Stimulated activated naive CD8-positive, alpha-beta T cell treated with anti-CD3 and anti-CD28 coated beads, Interleukin-15, amount 100 ng/mL, for 72 hours (primary cell): ENCODE measurements at regions not wholly inside any gene's neighbourhood (a gene's known extent, or its start where the extent isn't known, plus 50 kb on each side); places are given as distances from the start of the nearest gene placed in this dataset.
"Not testable (repeated sequence)": the region's sequence is repeated elsewhere in the genome, so short reads cannot be mapped to it uniquely, and the experiment has no call there.

Experiments
- ATAC-seq: fragments of 150-1000 bp; cut with Tn5 transposase; 2 replicates; pipeline ENCODE4 v1.10.0; 2021; ENCODE audit warnings: mild to moderate bottlenecking, moderate library complexity
- DNase-seq, 2 donors: peaks; one replicate each; pipeline ENCODE4 v3.0.0; 2021 to 2022
- H3K27ac Mint-ChIP-seq, 2 donors: one replicate each; pipeline ENCODE4 v1.8.0; 2022; ENCODE audit warnings: mild to moderate bottlenecking in 2 of 2, mixed read lengths in 2 of 2, moderate library complexity in 2 of 2
- H3K27me3 Mint-ChIP-seq: one replicate; pipeline ENCODE4 v1.8.0; 2022; ENCODE audit warnings: mixed read lengths
- H3K4me1 Mint-ChIP-seq: one replicate; pipeline ENCODE4 v1.8.0; 2022; ENCODE audit warnings: mild to moderate bottlenecking, mixed read lengths
- H3K4me3 Mint-ChIP-seq, 2 donors: one replicate each; pipeline ENCODE4 v1.8.0; 2022; ENCODE audit warnings: mild to moderate bottlenecking in 2 of 2, mixed read lengths in 2 of 2, moderate library complexity in 1 of 2
- H3K9me3 Mint-ChIP-seq, 2 donors: one replicate each; pipeline ENCODE4 v1.8.0; 2022; ENCODE audit warnings: mixed read lengths in 2 of 2

- no peak overlapping the region for H3K4me3 Mint-ChIP-seq
- no peak for ATAC-seq
Measured at GRCh38 chr1:2952992-2953391, 68.3 kb upstream of the ACTRT2 start.

GRCh38 chr1:2953688-2954285 is 67.5 kb upstream of the ACTRT2 start:
- no peak overlapping the region for H3K4me3 Mint-ChIP-seq
- H3K27ac Mint-ChIP-seq = no peak overlapping the region
- no peaks in the 10 kb centered on the region for H3K4me1 Mint-ChIP-seq
- H3K9me3 Mint-ChIP-seq = peaks cover 39 to 55% of the 10 kb centered on the region in 2 donors
- DNase-seq (no peak), ATAC-seq (no peak)
- no peaks in the 10 kb centered on the region for H3K27me3 Mint-ChIP-seq

More at GRCh38 chr1:2952992-2953391, 68.3 kb upstream of the ACTRT2 start:
- Mint-ChIP-seq H3K4me1 (no peaks in the 10 kb centered on the region), H3K9me3 (peaks cover 36 to 53% of the 10 kb centered on the region in 2 donors), H3K27ac (no peak overlapping the region), H3K27me3 (no peaks in the 10 kb centered on the region)
- DNase-seq = no peak

- no peaks in the 10 kb centered on the region for H3K27me3 Mint-ChIP-seq
- H3K4me3 Mint-ChIP-seq = no peak overlapping the region
- peaks cover 41 to 63% of the 10 kb centered on the region in 2 donors for H3K9me3 Mint-ChIP-seq
- ATAC-seq (no peak), DNase-seq (no peak)
- no peaks in the 10 kb centered on the region for H3K4me1 Mint-ChIP-seq
- H3K27ac Mint-ChIP-seq = no peak overlapping the region
Measured at GRCh38 chr1:2955652-2956051, 65.6 kb upstream of the ACTRT2 start.

GRCh38 chr1:2956576-2956975 is 64.7 kb upstream of the ACTRT2 start:
- ATAC-seq (no peak), DNase-seq (no peak)
- no peaks in the 10 kb centered on the region for H3K27me3 Mint-ChIP-seq
- H3K27ac Mint-ChIP-seq = no peak overlapping the region
- H3K4me3 Mint-ChIP-seq = no peak overlapping the region
- no peaks in the 10 kb centered on the region for H3K4me1 Mint-ChIP-seq
- peaks cover 41 to 63% of the 10 kb centered on the region in 2 donors for H3K9me3 Mint-ChIP-seq

GRCh38 chr1:2957329-2957728 is 63.9 kb upstream of the ACTRT2 start:
- ATAC-seq = no peak

GRCh38 chr1:2959881-2960280 is 61.4 kb upstream of the ACTRT2 start:
- not testable (repeated sequence) for H3K4me1 Mint-ChIP-seq, H3K27ac Mint-ChIP-seq, ATAC-seq, DNase-seq, H3K4me3 Mint-ChIP-seq, H3K27me3 Mint-ChIP-seq
- peaks cover 19 to 37% of the 10 kb centered on the region in 2 donors for H3K9me3 Mint-ChIP-seq

More at GRCh38 chr1:2957329-2957728, 63.9 kb upstream of the ACTRT2 start:
- no peaks in the 10 kb centered on the region for H3K27me3 Mint-ChIP-seq
- no peak overlapping the region for H3K4me3 Mint-ChIP-seq
- no peak for DNase-seq
- peaks cover 41 to 63% of the 10 kb centered on the region in 2 donors for H3K9me3 Mint-ChIP-seq
- no peak overlapping the region for H3K27ac Mint-ChIP-seq
- no peaks in the 10 kb centered on the region for H3K4me1 Mint-ChIP-seq

- DNase-seq (no peak), ATAC-seq (no peak)
- H3K9me3 Mint-ChIP-seq = peaks cover 14 to 25% of the 10 kb centered on the region in 2 donors
- H3K27me3 Mint-ChIP-seq = no peaks in the 10 kb centered on the region
- H3K4me3 Mint-ChIP-seq = no peak overlapping the region
- no peak overlapping the region for H3K27ac Mint-ChIP-seq
- H3K4me1 Mint-ChIP-seq = no peaks in the 10 kb centered on the region
Measured at GRCh38 chr1:2961081-2961480, 60.2 kb upstream of the ACTRT2 start.

- peaks cover 10 to 20% of the 10 kb centered on the region in 2 donors for H3K9me3 Mint-ChIP-seq
- no peaks in the 10 kb centered on the region for H3K4me1 Mint-ChIP-seq
- no peak overlapping the region for H3K27ac Mint-ChIP-seq
- H3K27me3 Mint-ChIP-seq = no peaks in the 10 kb centered on the region
- no peak overlapping the region for H3K4me3 Mint-ChIP-seq
- ATAC-seq (no peak), DNase-seq (no peak)
Measured at GRCh38 chr1:2961661-2962060, 59.6 kb upstream of the ACTRT2 start.

- Mint-ChIP-seq H3K9me3 (peaks cover 10 to 17% of the 10 kb centered on the region in 2 donors), H3K4me3 (no peak overlapping the region), H3K27ac (no peak overlapping the region), H3K27me3 (no peaks in the 10 kb centered on the region), H3K4me1 (no peaks in the 10 kb centered on the region)
- DNase-seq (no peak), ATAC-seq (no peak)
Measured at GRCh38 chr1:2962061-2962460, 59.2 kb upstream of the ACTRT2 start.

GRCh38 chr1:2962541-2962940 is 58.7 kb upstream of the ACTRT2 start:
- no peak overlapping the region for H3K27ac Mint-ChIP-seq
- no peaks in the 10 kb centered on the region for H3K27me3 Mint-ChIP-seq
- H3K9me3 Mint-ChIP-seq = peaks cover 8 to 14% of the 10 kb centered on the region in 2 donors
- H3K4me1 Mint-ChIP-seq = no peaks in the 10 kb centered on the region
- DNase-seq (no peak), ATAC-seq (no peak)
- no peak overlapping the region for H3K4me3 Mint-ChIP-seq

- ATAC-seq (no peak), DNase-seq (no peak)
- Mint-ChIP-seq H3K27ac (no peak overlapping the region), H3K4me1 (no peaks in the 10 kb centered on the region), H3K4me3 (no peak overlapping the region), H3K27me3 (no peaks in the 10 kb centered on the region), H3K9me3 (peaks cover 5 to 10% of the 10 kb centered on the region in 2 donors)
Measured at GRCh38 chr1:2962946-2963345, 58.3 kb upstream of the ACTRT2 start.

- Mint-ChIP-seq H3K4me3 (no peak overlapping the region), H3K27ac (no peak overlapping the region), H3K4me1 (peaks cover 4% of the 10 kb centered on the region), H3K27me3 (peaks cover 8% of the 10 kb centered on the region), H3K9me3 (no peaks in the 10 kb centered on the region)
- ATAC-seq (no peak), DNase-seq (no peak)
Measured at GRCh38 chr1:2965676-2966075, 55.6 kb upstream of the ACTRT2 start.

- no peak for ATAC-seq
Measured at GRCh38 chr1:2966449-2967328, 54.6 kb upstream of the ACTRT2 start.

GRCh38 chr1:2967329-2967725 is 53.9 kb upstream of the ACTRT2 start:
- Mint-ChIP-seq H3K4me3 (no peak overlapping the region), H3K27ac (no peak overlapping the region), H3K27me3 (peaks cover 8% of the 10 kb centered on the region), H3K4me1 (peaks cover 4% of the 10 kb centered on the region), H3K9me3 (no peaks in the 10 kb centered on the region)
- no peak for DNase-seq
- ATAC-seq = no peak

More at GRCh38 chr1:2966449-2967328, 54.6 kb upstream of the ACTRT2 start:
- no peak overlapping the region for H3K27ac Mint-ChIP-seq
- no peaks in the 10 kb centered on the region for H3K9me3 Mint-ChIP-seq
- H3K4me1 Mint-ChIP-seq = peaks cover 4% of the 10 kb centered on the region
- H3K4me3 Mint-ChIP-seq = no peak overlapping the region
- peaks cover 8% of the 10 kb centered on the region for H3K27me3 Mint-ChIP-seq
- no peak for DNase-seq

- H3K27me3 Mint-ChIP-seq = peaks cover 13% of the 10 kb centered on the region
- H3K4me1 Mint-ChIP-seq = peaks cover 5% of the 10 kb centered on the region
- no peak overlapping the region for H3K27ac Mint-ChIP-seq
- no peak overlapping the region for H3K4me3 Mint-ChIP-seq
- ATAC-seq (no peak), DNase-seq (no peak)
- no peaks in the 10 kb centered on the region for H3K9me3 Mint-ChIP-seq
Measured at GRCh38 chr1:2967881-2968280, 53.4 kb upstream of the ACTRT2 start.

- no peak for ATAC-seq
- H3K9me3 Mint-ChIP-seq = no peaks in the 10 kb centered on the region
- no peak for DNase-seq
- H3K4me1 Mint-ChIP-seq = peaks cover 11% of the 10 kb centered on the region
- H3K27me3 Mint-ChIP-seq = peaks cover 16% of the 10 kb centered on the region
- H3K27ac Mint-ChIP-seq = no peak overlapping the region
- no peak overlapping the region for H3K4me3 Mint-ChIP-seq
Measured at GRCh38 chr1:2968471-2968881, 52.8 kb upstream of the ACTRT2 start.
